ENCODE measurements at regions not wholly inside any gene's neighbourhood (a gene's known extent, or its start where the extent isn't known, plus 50 kb on each side); places are given as distances from the start of the nearest gene placed in this dataset.

- TF ChIP-seq CTCF (IDR thresholded peaks at IDR 0.05) (no peak), POLR2A (IDR thresholded peaks at IDR 0.05) (no peak), EP300 (IDR thresholded peaks at IDR 0.05) (no peak)
Observed at GRCh38 chr10:100677290-100677945, 68.0 kb upstream of the PAX2 start.

Measured in tibial nerve (tissue), 4 donors.